ENCODE measurements at regions not wholly inside any gene's neighbourhood (a gene's known extent, or its start where the extent isn't known, plus 50 kb on each side); places are given as distances from the start of the nearest gene placed in this dataset.

DNA sequence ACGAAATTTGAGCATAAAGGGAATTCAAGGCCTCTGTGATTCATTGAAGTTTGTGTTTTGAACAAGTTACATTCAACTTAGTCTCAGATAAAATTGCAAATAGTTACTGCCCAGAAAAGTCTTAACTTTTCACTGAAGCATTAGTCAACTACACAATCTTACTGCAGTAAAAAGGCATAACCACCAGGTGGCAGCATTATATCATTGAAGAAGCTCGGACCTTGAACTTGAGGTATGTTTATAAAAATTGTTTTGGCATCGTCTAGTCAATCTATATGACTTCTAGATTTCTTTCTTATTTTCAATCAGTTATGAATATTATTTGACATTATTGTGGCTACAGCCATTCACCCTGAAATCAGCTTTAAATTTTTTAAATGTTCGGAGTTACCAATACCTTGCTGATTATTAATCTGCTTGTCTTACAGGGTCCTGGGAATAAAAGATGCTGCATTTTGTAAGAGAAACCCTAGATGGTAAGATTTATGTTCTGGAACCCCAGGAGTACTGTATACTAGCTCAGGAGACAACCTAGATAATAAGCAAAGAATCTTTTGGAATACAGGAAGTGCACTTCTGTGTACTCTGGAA is 83.9 kb upstream of the GRAMD2B start:
- peaks cover 27% of the 10 kb centered on the region for H3K27me3 Mint-ChIP-seq
- no peaks in the 10 kb centered on the region for H3K36me3 Mint-ChIP-seq
- no peak overlapping the region for H3K4me3 Mint-ChIP-seq
- H3K27ac Mint-ChIP-seq: no peak overlapping the region
- no peak for ATAC-seq
- no peaks in the 10 kb centered on the region for H3K4me1 Mint-ChIP-seq
- no peaks in the 10 kb centered on the region for H3K9me3 Mint-ChIP-seq

DNA sequence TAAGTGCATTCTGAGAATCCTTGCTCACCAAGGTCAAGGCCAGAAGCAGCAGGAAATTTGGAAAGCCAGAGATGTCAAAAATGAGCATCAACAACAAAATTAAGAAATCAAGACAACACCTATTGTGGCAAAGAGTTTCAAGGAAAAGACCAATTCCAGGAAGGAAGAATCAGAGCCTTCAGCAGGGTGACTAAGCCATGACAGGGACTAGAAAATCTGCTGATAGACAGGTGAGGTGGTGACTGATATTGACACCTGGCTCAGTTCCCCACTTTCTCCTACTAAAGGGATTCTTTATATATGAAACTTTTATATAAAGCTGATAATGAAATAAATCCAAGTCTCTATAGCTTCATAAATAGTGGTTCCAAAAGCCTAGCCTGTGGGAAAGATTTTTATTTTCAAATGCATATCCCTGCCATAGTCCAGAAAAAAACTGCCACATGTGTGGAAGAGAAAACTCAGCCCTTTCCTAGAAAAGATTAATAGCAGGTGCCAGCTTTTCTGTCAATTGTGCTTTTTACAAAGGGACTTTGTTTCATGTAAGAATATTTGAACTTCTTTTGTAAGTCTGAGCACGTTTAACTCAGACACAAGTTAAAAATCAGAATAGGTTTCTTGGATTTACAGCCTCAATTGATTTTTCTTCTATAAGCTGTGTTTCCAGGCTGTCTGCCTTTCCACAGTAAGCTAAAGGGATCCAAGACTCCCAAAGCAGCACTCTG is 81.1 kb upstream of the GRAMD2B start:
- H3K27ac Mint-ChIP-seq: no peak overlapping the region
- no peak overlapping the region for H3K4me3 Mint-ChIP-seq
- H3K9me3 Mint-ChIP-seq: no peaks in the 10 kb centered on the region
- no peak for ATAC-seq
- no peaks in the 10 kb centered on the region for H3K4me1 Mint-ChIP-seq
- peaks cover 33% of the 10 kb centered on the region for H3K27me3 Mint-ChIP-seq
- no peaks in the 10 kb centered on the region for H3K36me3 Mint-ChIP-seq

DNA sequence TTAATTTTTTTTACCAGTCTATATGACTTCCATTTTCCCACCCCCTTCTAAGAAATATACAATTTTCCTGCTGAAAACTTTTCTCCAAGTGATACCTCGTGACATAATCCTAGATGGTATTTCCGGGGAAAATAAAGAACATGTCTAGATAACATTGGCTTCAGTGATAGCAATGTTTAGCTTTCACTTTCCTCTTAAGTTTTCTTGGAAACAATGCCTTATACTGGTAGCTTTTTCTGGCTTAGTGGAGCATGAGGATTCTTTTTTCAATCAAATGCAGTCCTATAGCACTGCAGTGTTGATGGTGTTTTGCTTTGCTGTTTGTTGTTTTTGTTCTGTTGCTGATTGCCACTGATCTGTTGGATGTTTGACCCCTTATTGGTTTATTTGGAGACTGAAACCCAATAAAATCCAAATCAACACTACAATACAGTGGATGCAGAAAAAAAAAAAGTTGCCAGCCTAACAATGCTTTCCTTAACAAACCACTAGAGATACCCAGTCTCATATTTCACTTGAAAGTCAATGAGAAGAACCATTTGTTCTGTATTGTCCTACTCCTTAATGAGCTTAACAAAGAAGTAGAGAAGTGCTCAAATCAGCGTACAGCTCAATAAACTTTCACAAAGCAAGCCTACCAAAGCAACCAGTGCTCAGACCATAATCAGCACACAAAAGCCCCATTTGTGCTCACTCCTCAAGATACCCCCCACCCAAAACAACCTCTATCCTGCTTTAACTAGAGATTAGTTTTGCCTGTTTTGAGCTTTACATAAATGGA is 74.2 kb upstream of the GRAMD2B start:
- Mint-ChIP-seq H3K27me3 (peaks cover 28% of the 10 kb centered on the region), H3K27ac (no peak overlapping the region)
- no peak for ATAC-seq

DNA sequence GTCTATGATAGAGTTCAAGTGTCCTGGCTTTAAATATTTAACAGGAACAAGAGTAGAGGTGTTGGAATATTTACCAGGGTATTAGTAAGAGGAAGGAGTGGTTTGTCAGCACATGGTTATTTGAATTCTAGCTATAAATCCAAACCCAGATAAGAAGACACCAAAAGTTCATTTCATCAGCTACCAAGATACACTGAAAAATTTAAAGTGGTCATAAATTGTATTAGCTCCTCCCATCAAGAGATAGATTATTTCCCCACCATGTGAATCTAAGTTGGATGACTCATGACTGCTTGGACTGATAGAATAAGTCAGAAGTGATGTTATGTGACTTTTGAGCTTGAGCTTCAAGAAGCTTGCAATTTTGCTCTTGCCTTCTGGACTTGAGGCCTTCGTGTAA is 72.1 kb upstream of the GRAMD2B start:
- peaks cover 37% of the 10 kb centered on the region for H3K27me3 Mint-ChIP-seq
- no peaks in the 10 kb centered on the region for H3K4me1 Mint-ChIP-seq
- H3K4me3 Mint-ChIP-seq: no peak overlapping the region
- no peaks in the 10 kb centered on the region for H3K36me3 Mint-ChIP-seq
- no peak overlapping the region for H3K27ac Mint-ChIP-seq
- H3K9me3 Mint-ChIP-seq: no peaks in the 10 kb centered on the region
- no peak for ATAC-seq

More for the DNA sequence above, 74.2 kb upstream of the GRAMD2B start:
- H3K4me1 Mint-ChIP-seq: no peaks in the 10 kb centered on the region
- no peak overlapping the region for H3K4me3 Mint-ChIP-seq
- no peaks in the 10 kb centered on the region for H3K36me3 Mint-ChIP-seq
- no peaks in the 10 kb centered on the region for H3K9me3 Mint-ChIP-seq

DNA sequence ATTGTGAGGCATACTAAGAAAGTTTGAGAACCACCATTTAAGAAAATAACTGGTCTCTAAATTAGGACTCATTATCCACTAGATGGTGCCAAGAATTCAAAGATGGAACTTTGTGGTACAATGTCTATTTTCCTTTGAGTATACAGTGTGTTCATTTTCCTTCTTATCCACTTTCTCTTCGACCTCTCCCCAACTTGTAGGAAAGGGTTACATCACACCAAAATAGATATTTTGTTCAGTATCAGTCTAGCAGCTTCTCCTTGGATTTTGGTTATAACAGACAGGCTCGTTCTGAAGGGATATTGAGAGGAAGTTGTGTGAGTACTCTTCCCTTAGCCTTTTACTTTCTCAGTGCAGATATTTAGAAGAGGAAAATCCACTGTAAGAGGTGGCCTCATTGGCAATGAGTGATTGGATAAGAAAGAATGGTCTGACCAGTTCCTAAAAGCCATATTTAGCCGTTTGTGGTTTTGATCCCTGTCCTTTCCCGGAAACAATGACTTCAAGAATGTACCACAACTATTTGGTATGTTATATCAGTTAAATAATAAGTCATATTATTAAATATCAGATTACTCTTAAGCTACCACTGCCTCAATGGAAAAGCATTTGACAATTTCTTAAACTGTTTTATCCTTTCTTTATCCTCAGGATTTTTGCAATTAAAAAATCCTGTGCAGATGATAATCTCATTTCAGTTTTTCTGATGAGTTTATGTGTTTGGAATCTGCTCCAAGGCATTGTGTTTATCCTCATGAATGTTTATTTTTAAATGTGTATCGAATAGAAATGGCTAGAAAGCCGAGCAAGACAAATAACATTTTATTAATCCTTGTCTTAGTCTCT is 69.0 kb upstream of the GRAMD2B start:
- H3K9me3 Mint-ChIP-seq: no peaks in the 10 kb centered on the region
- H3K4me1 Mint-ChIP-seq: peaks cover 13% of the 10 kb centered on the region
- no peak for ATAC-seq
- no peaks in the 10 kb centered on the region for H3K36me3 Mint-ChIP-seq
- H3K27me3 Mint-ChIP-seq: peaks cover 25% of the 10 kb centered on the region
- no peak overlapping the region for H3K4me3 Mint-ChIP-seq
- H3K27ac Mint-ChIP-seq: no peak overlapping the region

DNA sequence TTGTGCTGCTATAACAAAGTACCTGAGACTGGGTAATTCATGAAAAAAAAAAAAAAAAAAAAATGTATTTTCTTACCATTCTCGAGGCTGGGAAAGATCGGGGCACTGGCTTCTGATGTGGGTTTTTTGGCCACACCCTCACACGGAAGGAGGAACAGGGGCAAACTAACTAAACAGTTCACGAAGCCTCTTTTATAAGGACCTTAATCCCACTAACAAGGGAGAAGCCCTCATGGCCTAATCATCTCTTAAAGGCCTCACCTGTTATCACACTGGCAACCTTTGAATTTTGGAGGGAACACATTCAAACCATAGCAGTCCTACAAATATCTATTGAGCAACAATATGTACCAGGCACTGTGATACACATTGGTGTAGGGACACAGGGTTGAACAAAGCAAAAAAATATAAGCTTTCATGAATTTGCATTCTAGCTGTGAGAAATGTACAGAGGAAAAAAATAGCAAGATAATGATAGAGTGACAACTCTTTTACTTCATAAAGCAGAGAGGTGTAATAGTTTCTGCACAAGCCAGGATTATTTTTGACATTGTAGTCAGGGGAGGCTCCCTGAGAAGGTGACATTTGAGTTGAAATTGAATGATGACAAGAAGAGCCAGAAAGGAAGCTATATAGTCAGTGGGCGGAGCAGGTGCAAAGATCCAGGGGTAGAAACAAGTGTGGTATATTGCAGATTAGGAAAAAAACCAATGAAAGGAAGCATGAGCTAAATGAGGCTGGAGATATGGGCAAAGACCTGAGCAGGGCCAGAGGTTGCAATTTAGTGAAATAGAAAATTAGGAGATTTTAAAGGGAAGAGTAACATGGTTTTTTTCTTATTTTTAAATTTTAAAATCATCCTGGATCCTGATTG is 68.1 kb upstream of the GRAMD2B start:
- Mint-ChIP-seq H3K4me1 (peaks cover 13% of the 10 kb centered on the region), H3K27ac (no peak overlapping the region), H3K36me3 (no peaks in the 10 kb centered on the region), H3K4me3 (no peak overlapping the region), H3K27me3 (peaks cover 34% of the 10 kb centered on the region), H3K9me3 (no peaks in the 10 kb centered on the region)
- no peak for ATAC-seq

DNA sequence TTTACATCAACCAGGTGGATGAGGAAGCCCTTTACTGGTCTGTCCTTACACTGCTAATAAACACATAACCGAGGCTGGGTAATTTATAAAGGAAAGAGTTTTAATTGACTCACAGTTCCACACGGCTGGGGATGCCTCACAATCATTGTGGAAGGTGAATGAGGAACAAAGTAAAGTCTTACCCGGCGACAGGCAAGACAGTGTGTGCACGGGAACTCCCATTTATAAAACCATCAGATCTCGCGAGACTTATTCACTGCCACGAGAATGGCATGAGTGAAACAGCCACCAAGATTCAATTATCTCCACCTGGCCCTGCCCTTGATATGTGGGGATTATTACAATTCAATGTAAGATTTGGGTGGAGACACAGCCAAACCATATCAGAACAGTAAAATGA is 67.3 kb upstream of the GRAMD2B start:
- H3K36me3 Mint-ChIP-seq: no peaks in the 10 kb centered on the region
- H3K27ac Mint-ChIP-seq: no peak overlapping the region
- peak; percentile 70 for ATAC-seq
- peaks cover 42% of the 10 kb centered on the region for H3K27me3 Mint-ChIP-seq
- H3K9me3 Mint-ChIP-seq: no peaks in the 10 kb centered on the region
- no peak overlapping the region for H3K4me3 Mint-ChIP-seq
- H3K4me1 Mint-ChIP-seq: peaks cover 13% of the 10 kb centered on the region

DNA sequence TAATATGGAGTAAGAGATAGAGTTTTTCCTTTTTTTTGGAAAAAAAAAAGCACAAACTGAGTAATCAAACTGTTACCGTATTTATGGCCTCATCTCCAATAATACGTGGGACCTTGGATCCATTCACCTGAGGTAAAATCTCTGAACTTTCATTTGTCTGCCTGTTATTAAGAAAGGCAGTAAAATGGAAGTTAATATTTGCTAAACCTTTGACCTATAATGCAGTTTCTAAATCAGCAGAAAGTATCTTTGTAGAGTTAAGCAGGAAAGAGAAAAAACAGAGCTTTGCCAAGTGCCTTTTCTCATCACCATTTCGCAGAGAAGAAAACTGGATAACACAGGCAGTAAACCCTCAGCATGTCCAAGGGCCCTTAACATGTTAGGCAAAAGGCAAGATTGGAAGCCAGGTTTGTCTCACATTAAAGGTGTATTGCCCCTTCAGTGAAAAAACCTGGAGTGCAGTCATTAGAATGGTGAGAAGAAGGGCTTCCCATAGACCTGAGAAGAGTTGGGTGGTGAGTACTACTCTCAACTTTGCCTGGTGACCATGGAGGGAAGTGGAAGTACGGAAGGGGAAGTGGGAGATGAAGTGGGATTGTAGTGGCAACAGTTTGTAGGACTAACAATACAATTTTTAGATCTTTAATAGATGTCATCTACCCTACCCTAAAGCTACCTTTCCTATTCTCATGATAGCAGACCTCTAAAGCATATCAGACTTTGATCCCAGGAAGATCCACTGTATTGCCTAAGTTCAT is 65.4 kb upstream of the GRAMD2B start:
- peaks cover 13% of the 10 kb centered on the region for H3K4me1 Mint-ChIP-seq
- ATAC-seq: no peak
- H3K9me3 Mint-ChIP-seq: no peaks in the 10 kb centered on the region
- H3K27me3 Mint-ChIP-seq: peaks cover 42% of the 10 kb centered on the region
- H3K4me3 Mint-ChIP-seq: no peak overlapping the region
- no peak overlapping the region for H3K27ac Mint-ChIP-seq
- H3K36me3 Mint-ChIP-seq: no peaks in the 10 kb centered on the region

DNA sequence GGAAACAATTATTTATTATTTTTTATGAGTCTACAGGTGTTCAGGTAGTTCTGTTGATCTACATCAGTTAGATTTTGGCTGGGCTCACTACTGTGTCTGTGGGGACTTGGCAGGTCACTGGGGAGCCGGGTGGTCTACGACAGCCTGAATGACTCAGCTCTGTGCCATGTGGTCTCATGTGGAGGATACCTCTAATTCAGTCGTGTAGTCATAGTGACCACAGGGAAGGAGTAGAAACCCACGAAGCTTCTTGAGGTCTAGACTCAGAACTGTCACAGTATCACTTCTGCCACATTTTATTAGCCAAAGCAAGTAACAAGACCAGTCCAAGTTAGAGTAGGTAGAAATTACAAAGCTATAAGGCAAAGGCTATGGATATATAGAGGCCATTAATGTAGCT is 64.7 kb upstream of the GRAMD2B start:
- peaks cover 1% of the 10 kb centered on the region for H3K9me3 Mint-ChIP-seq
- peak; percentile 93 for ATAC-seq
- H3K4me1 Mint-ChIP-seq: peaks cover 13% of the 10 kb centered on the region
- peaks cover 46% of the 10 kb centered on the region for H3K27me3 Mint-ChIP-seq
- no peaks in the 10 kb centered on the region for H3K36me3 Mint-ChIP-seq
- no peak overlapping the region for H3K4me3 Mint-ChIP-seq
- no peak overlapping the region for H3K27ac Mint-ChIP-seq

DNA sequence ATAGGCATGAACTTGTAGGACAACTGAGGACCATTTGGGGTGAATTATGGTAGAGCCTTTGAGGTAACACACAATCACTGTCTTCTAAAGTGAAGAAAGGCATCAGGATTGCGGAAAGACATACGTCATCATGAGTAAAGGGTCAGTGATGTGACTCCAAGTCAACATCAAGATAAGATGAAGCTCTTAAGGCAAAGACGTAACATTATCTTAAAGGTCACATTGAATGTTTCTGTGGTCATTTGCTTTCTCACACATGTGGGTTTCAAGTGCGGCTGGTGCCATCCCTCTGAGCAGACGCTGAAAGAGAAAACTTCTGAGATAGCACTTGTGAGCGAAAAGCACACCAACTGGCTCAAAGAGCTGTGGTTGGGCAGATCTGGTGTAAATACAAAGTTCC is 63.3 kb upstream of the GRAMD2B start:
- Mint-ChIP-seq H3K27ac (no peak overlapping the region), H3K9me3 (peaks cover 2% of the 10 kb centered on the region), H3K27me3 (peaks cover 49% of the 10 kb centered on the region), H3K4me3 (no peak overlapping the region), H3K4me1 (peaks cover 13% of the 10 kb centered on the region), H3K36me3 (no peaks in the 10 kb centered on the region)
- no peak for ATAC-seq

DNA sequence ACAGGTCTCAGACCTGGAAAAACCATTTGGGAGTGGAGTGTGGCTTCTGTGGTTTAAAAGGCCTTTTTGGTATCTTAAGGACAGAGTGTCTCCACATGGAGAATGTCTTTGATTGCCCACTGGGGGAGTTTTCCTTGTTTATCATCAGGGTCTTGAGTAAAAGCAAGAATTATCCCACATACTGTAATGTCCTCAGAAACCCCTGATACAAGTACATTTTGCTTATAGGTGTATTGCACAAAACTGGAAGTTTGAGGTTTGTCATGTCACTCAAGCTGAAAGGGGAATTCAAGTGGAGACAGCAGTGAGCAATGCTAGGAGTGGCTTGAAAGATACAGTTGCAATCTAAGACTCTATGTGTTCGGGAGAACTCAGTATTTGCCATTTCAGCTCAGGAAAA is 62.7 kb upstream of the GRAMD2B start:
- Mint-ChIP-seq H3K27me3 (peaks cover 43% of the 10 kb centered on the region), H3K27ac (no peak overlapping the region), H3K4me3 (no peak overlapping the region), H3K36me3 (no peaks in the 10 kb centered on the region), H3K9me3 (peaks cover 2% of the 10 kb centered on the region), H3K4me1 (peaks cover 13% of the 10 kb centered on the region)
- no peak for ATAC-seq

DNA sequence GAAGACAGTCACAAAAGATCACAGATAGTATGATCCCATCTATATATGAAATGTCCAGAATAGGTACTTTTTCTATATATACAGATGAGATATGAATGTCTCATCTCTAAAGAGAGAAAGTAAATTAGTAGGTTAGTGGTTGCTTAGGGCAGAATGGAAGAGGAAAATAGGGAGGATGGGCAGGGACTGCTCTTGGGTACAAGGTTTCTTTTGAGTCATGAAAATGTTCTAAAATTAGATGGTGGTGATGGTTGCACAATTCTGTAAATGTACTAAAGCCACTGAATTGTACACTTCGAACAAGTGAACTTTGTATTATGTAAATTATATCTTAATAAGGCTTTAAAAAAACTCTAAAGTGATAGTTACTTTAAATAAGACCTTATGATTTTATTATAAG is 59.6 kb upstream of the GRAMD2B start:
- H3K9me3 Mint-ChIP-seq: peaks cover 2% of the 10 kb centered on the region
- no peaks in the 10 kb centered on the region for H3K36me3 Mint-ChIP-seq
- no peak overlapping the region for H3K27ac Mint-ChIP-seq
- ATAC-seq: no peak
- peaks cover 3% of the 10 kb centered on the region for H3K4me1 Mint-ChIP-seq
- no peak overlapping the region for H3K4me3 Mint-ChIP-seq
- H3K27me3 Mint-ChIP-seq: peaks cover 30% of the 10 kb centered on the region

DNA sequence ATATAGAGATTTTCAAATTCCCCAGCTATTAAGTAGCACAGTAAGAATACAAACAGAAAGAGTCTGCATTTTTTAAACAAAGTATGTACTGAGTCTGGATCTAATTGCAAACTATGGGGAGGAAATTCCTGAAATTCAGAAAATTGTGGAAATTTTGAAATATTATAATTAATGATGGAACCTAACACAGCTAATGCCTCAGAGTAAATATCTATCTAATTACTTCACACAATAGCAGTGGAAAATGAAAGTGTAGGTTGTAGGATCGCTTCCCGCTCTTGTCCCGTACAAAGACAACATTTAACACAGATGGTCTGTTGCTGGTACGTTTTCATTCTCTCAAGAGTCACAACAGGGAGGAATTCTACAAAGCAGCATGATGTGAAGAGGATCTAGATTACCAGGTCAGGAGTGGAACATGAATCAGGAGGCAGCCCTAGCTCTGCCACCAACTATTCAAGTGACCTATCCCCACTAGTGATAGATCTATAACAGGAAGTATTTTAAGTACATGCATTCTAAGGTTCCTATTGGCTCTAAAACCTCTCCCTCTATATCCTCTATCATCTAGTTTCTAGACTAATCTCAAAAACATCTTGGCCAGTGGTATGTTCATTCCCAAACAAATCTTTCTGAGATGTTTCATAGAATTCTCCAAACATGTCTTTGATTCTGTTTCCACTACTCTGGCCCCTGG is 58.9 kb upstream of the GRAMD2B start:
- Mint-ChIP-seq H3K4me3 (no peak overlapping the region), H3K27me3 (peaks cover 23% of the 10 kb centered on the region), H3K9me3 (peaks cover 2% of the 10 kb centered on the region), H3K36me3 (no peaks in the 10 kb centered on the region), H3K27ac (no peak overlapping the region), H3K4me1 (no peaks in the 10 kb centered on the region)
- no peak for ATAC-seq
